ENCODE measurements at regions not wholly inside any gene's neighbourhood (a gene's known extent, or its start where the extent isn't known, plus 50 kb on each side); places are given as distances from the start of the nearest gene placed in this dataset.
"Not testable (repeated sequence)": the region's sequence is repeated elsewhere in the genome, so short reads cannot be mapped to it uniquely, and the experiment has no call there.

DNA sequence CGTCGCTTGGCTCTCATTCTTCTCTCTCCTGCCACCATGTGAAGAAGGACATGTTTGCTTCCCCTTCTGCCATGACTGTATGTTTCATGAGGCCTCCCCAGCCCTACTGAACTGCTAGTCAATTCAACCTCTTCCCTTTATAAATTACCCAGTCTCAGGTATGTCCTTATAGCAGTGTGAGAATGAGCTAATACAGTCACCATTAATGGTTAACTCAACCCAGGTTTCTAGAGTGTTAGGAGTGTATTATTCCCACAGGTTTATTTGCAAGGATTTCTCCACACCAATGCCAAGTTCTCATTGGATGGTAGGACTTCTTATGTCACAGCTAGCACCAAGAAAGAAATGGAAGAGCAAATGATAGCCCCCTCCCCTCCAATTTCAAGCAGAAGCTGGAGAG lies 71.9 kb downstream of the DYNAP start:
- ATAC-seq (ENCODE audit: low FRiP score) (no peak), DNase-seq (ENCODE audit: low spot score) (no peak)

GRCh38 chr18:54669701-54670100 lies 78.7 kb downstream of the DYNAP start:
- DNase-seq (ENCODE audit: low spot score); ATAC-seq (ENCODE audit: low FRiP score): not testable (repeated sequence)

More for the DNA sequence above, 71.9 kb downstream of the DYNAP start:
- TF ChIP-seq CTCF (IDR thresholded peaks at IDR 0.05), result no peak

GRCh38 chr18:54671291-54671881 lies 80.3 kb downstream of the DYNAP start:
- no peak for TF ChIP-seq CTCF (IDR thresholded peaks at IDR 0.05)
- DNase-seq (ENCODE audit: low spot score), result no peak
- ATAC-seq (ENCODE audit: low FRiP score), result no peak

DNA sequence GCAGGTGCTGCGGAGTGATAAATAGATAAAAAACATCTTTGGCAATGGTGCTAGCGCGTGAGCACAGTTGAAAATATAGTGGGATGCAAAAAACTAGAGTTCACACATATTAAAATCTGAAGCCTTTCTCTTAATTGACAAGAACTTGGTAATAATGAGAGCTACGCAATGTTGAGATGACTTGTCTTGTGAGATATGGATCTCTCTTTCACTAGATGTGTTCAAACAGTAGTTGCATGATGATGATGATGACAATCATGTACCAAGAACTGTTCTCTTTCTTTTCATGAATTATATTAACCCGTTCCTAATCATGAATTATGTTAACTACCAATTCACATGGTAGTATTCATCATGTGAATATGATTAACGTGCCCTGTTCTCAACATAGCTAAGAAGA lies 81.1 kb downstream of the DYNAP start:
- ATAC-seq (ENCODE audit: low FRiP score), result no peak
- DNase-seq (ENCODE audit: low spot score), result no peak
- no peak for TF ChIP-seq CTCF (IDR thresholded peaks at IDR 0.05)

DNA sequence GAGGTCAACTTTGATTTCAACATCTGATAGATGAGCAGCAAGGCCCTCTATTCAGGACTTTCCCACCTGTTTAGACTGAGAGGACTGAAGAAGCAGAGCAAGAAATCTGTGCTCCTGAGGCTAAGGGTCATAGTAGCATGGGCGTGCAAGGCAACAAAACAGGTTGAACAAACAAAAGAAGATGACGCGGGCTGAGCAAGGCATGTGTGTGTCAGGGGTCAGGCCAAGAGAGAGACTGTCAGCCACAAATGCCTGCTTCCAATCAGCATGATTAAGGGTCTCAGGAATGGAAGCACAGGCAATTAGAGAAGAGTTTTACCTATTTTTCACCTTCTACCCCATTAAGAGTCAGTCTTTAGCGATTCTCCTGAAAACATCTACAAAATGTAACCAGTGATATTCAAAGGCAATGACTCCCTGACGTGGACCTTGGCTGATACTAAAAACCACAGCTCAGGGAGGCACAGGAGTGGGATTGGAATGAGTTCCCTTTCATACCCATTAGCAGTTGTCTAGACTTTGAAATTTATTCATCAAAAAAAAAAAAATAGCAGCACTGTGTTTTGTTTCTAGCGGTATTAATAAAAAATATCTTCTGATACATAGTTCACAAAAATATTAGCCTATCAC lies 81.9 kb downstream of the DYNAP start:
- DNase-seq (ENCODE audit: low spot score), result no peak
- ATAC-seq (ENCODE audit: low FRiP score), result no peak
- no peak for TF ChIP-seq CTCF (IDR thresholded peaks at IDR 0.05)

DNA sequence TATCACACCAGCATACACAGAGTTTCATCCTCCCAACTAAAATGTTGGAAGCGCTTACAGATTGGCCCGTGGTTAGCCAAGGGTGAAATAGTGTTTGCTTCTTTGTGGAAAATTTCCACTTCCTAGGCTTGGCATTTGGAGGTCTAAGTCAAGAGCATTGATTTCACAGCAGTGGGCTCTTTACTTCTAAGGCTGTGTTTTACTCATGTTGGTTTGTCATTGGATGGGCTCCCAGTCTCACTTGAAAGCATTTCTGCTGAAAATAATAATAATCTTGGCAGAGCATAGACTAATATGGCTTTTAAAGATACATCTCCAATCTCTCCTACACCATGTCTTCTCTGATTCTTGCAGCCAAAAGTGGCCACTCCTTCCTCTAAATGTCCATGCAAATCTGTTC lies 82.9 kb downstream of the DYNAP start:
- no peak for DNase-seq (ENCODE audit: low spot score)
- TF ChIP-seq CTCF (IDR thresholded peaks at IDR 0.05), result no peak
- ATAC-seq (ENCODE audit: low FRiP score), result no peak

- DNase-seq (ENCODE audit: low spot score) (no peak), ATAC-seq (ENCODE audit: low FRiP score) (no peak)
- no peak for TF ChIP-seq CTCF (IDR thresholded peaks at IDR 0.05)
Measured at GRCh38 chr18:54675076-54675475, 84.0 kb downstream of the DYNAP start.
